ENCODE measurements at regions not wholly inside any gene's neighbourhood (a gene's known extent, or its start where the extent isn't known, plus 50 kb on each side); places are given as distances from the start of the nearest gene placed in this dataset.

GRCh38 chr7:138303230-138304070 lies 156.6 kb upstream of the TRIM24 start:
- Histone ChIP-seq H3K27me3 (no peaks in the 10 kb centered on the region), H3K4me1 (ENCODE audit: insufficient read depth) (no peaks in the 10 kb centered on the region), H3K4me3 (no peak overlapping the region), H3K27ac (no peak overlapping the region), H3K36me3 (no peaks in the 10 kb centered on the region), H3K9me3 (no peaks in the 10 kb centered on the region)
- TF ChIP-seq POLR2A (IDR thresholded peaks at IDR 0.05): no peak
- TF ChIP-seq CTCF (IDR thresholded peaks at IDR 0.05): no peak
- no peak for TF ChIP-seq EP300 (IDR thresholded peaks at IDR 0.05)
- WGBS, 3 donors: 97% methylated on average over 6 of the region's 6 CpGs
- DNase-seq: no peak
- intact Hi-C loops (cut with DNase I): no loop called here

- H3K36me3 ChIP-seq: no peaks in the 10 kb centered on the region
- TF ChIP-seq CTCF (IDR thresholded peaks at IDR 0.05): no peak
- TF ChIP-seq EP300 (IDR thresholded peaks at IDR 0.05): no peak
- TF ChIP-seq POLR2A (IDR thresholded peaks at IDR 0.05): no peak
- intact Hi-C loops (cut with DNase I): no loop called here
- no peaks in the 10 kb centered on the region for H3K9me3 ChIP-seq
- no peaks in the 10 kb centered on the region for H3K4me1 ChIP-seq (ENCODE audit: insufficient read depth)
- no peak for DNase-seq
- H3K27ac ChIP-seq: no peak overlapping the region
- no peak overlapping the region for H3K4me3 ChIP-seq
- H3K27me3 ChIP-seq: no peaks in the 10 kb centered on the region
- WGBS, 3 donors: 89 to 96% (median 92%) methylated on average over 1 of the region's 1 CpG
Observed at GRCh38 chr7:138304071-138304320, 156.1 kb upstream of the TRIM24 start.

GRCh38 chr7:138307633-138308032 lies 152.4 kb upstream of the TRIM24 start:
- no peak overlapping the region for H3K4me3 ChIP-seq
- H3K9me3 ChIP-seq: no peaks in the 10 kb centered on the region
- no peak for DNase-seq
- intact Hi-C loops (cut with DNase I): no loop called here
- 84 to 91% (median 91%) methylated on average over 3 of the region's 3 CpGs for WGBS, 3 donors
- TF ChIP-seq POLR2A (IDR thresholded peaks at IDR 0.05) (no peak), EP300 (IDR thresholded peaks at IDR 0.05) (no peak), CTCF (IDR thresholded peaks at IDR 0.05) (no peak)
- no peak overlapping the region for H3K27ac ChIP-seq
- H3K27me3 ChIP-seq: no peaks in the 10 kb centered on the region
- H3K36me3 ChIP-seq: no peaks in the 10 kb centered on the region
- H3K4me1 ChIP-seq (ENCODE audit: insufficient read depth): no peaks in the 10 kb centered on the region

- intact Hi-C loops (cut with DNase I): no loop called here
- WGBS, 3 donors: 72 to 85% (median 73%) methylated on average over 1 of the region's 1 CpG
- no peak for DNase-seq
- TF ChIP-seq POLR2A (IDR thresholded peaks at IDR 0.05): no peak
- TF ChIP-seq CTCF (IDR thresholded peaks at IDR 0.05): no peak
- TF ChIP-seq EP300 (IDR thresholded peaks at IDR 0.05): no peak
- H3K27ac ChIP-seq: no peak overlapping the region
- H3K9me3 ChIP-seq: no peaks in the 10 kb centered on the region
- no peaks in the 10 kb centered on the region for H3K36me3 ChIP-seq
- no peaks in the 10 kb centered on the region for H3K27me3 ChIP-seq
- H3K4me3 ChIP-seq: no peak overlapping the region
- H3K4me1 ChIP-seq (ENCODE audit: insufficient read depth): no peaks in the 10 kb centered on the region
Observed at GRCh38 chr7:138308136-138308535, 151.9 kb upstream of the TRIM24 start.
